IMR-90 (cell line): ENCODE measurements at regions not wholly inside any gene's neighbourhood (a gene's known extent, or its start where the extent isn't known, plus 50 kb on each side); places are given as distances from the start of the nearest gene placed in this dataset.

Experiments
- CEBPB ChIP-seq: IDR thresholded peaks from 2 replicates; pipeline ENCODE4 v1.6.1; 2012; ENCODE audit warnings: low read depth, low read length, improper control_type of control experiment
- FOS ChIP-seq: fragments of 150-350 bp; IDR thresholded peaks from 2 replicates; pipeline ENCODE4 v1.6.1; 2016; ENCODE audit warnings: low read depth, low read length
- MAZ ChIP-seq: IDR thresholded peaks from 2 replicates; pipeline ENCODE4 v1.6.1; 2012; ENCODE audit warnings: low read depth, mild to moderate bottlenecking, low read length, improper control_type of control experiment, moderate library complexity, borderline replicate concordance
- POLR2A ChIP-seq: IDR thresholded peaks from 2 replicates; pipeline ENCODE4 v1.6.1; 2012; ENCODE audit warnings: mild to moderate bottlenecking, low read depth, low read length
- RAD21 ChIP-seq: IDR thresholded peaks from 2 replicates; pipeline ENCODE4 v1.6.1; 2012; ENCODE audit warnings: low read length, improper control_type of control experiment
- SMC3 ChIP-seq: fragments of 150-350 bp; IDR thresholded peaks from 2 replicates; pipeline ENCODE4 v1.6.1; 2016; ENCODE audit warnings: low read depth, mild to moderate bottlenecking, antibody characterized with exemption, low read length, moderate library complexity
- TF ChIP-seq, protein P1 (sequence below): conservative IDR thresholded peaks from 2 replicates; pipeline ENCODE4 v1.5.1; 2012; ENCODE audit warnings: mild to moderate bottlenecking, low read depth, low read length, improper control_type of control experiment

DNA sequence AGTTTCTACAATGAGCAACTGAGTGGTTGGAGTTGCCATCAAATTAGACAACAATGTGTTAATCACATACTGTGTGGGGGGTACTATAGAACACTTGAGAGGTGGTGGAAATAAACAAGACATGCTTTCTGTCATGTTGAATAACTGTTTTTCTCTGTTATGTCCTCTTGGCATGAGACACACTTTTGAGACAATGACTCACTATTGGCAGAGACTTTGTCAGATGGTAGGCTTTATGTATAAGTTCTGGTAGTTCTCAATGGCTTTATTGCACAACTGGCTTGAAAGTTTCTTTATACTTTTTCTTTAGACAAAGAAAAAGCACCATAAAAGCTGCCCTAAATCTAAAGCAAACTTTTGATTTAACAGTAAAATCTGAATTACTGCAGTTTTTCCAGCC, 578.7 kb downstream of the ADCYAP1 start:
- TF ChIP-seq, protein P1, sequence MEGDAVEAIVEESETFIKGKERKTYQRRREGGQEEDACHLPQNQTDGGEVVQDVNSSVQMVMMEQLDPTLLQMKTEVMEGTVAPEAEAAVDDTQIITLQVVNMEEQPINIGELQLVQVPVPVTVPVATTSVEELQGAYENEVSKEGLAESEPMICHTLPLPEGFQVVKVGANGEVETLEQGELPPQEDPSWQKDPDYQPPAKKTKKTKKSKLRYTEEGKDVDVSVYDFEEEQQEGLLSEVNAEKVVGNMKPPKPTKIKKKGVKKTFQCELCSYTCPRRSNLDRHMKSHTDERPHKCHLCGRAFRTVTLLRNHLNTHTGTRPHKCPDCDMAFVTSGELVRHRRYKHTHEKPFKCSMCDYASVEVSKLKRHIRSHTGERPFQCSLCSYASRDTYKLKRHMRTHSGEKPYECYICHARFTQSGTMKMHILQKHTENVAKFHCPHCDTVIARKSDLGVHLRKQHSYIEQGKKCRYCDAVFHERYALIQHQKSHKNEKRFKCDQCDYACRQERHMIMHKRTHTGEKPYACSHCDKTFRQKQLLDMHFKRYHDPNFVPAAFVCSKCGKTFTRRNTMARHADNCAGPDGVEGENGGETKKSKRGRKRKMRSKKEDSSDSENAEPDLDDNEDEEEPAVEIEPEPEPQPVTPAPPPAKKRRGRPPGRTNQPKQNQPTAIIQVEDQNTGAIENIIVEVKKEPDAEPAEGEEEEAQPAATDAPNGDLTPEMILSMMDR, result no peak
- no peak for TF ChIP-seq MAZ
- TF ChIP-seq POLR2A, result no peak
- TF ChIP-seq CEBPB, result no peak
- TF ChIP-seq SMC3, result no peak
- no peak for TF ChIP-seq FOS
- TF ChIP-seq RAD21, result no peak
